ENCODE measurements at regions not wholly inside any gene's neighbourhood (a gene's known extent, or its start where the extent isn't known, plus 50 kb on each side); places are given as distances from the start of the nearest gene placed in this dataset.

- H3K4me3 Mint-ChIP-seq = no peak overlapping the region
- peaks cover 0 to 4% (median 0%) of the 10 kb centered on the region in 3 donors for H3K9me3 Mint-ChIP-seq
- H3K27ac Mint-ChIP-seq = no peak overlapping the region
- no peaks in the 10 kb centered on the region for H3K4me1 Mint-ChIP-seq
- H3K27me3 Mint-ChIP-seq = peaks cover 2% of the 10 kb centered on the region
- no peaks in the 10 kb centered on the region for H3K36me3 Mint-ChIP-seq
Observed at GRCh38 chr7:33712020-33712414, 193.3 kb upstream of the BMPER start.

GRCh38 chr7:33714208-33714607 lies 191.1 kb upstream of the BMPER start:
- peaks cover 0 to 4% (median 0%) of the 10 kb centered on the region in 3 donors for H3K9me3 Mint-ChIP-seq
- H3K27me3 Mint-ChIP-seq = peaks cover 2% of the 10 kb centered on the region
- no peaks in the 10 kb centered on the region for H3K4me1 Mint-ChIP-seq
- no peak overlapping the region for H3K4me3 Mint-ChIP-seq
- no peaks in the 10 kb centered on the region for H3K36me3 Mint-ChIP-seq
- no peak overlapping the region for H3K27ac Mint-ChIP-seq

- Mint-ChIP-seq H3K27me3 (peaks cover 2% of the 10 kb centered on the region), H3K27ac (no peak overlapping the region), H3K4me1 (no peaks in the 10 kb centered on the region), H3K4me3 (no peak overlapping the region), H3K36me3 (peaks cover 2% of the 10 kb centered on the region), H3K9me3 (peaks cover 2 to 4% (median 3%) of the 10 kb centered on the region in 3 donors)
Observed at GRCh38 chr7:33716581-33717477, 188.5 kb upstream of the BMPER start.

GRCh38 chr7:33719059-33719581 lies 186.2 kb upstream of the BMPER start:
- peaks cover 2% of the 10 kb centered on the region for H3K27me3 Mint-ChIP-seq
- peaks cover 2% of the 10 kb centered on the region for H3K36me3 Mint-ChIP-seq
- H3K4me1 Mint-ChIP-seq = no peaks in the 10 kb centered on the region
- H3K27ac Mint-ChIP-seq = no peak overlapping the region
- H3K4me3 Mint-ChIP-seq = no peak overlapping the region
- peaks cover 2 to 4% (median 3%) of the 10 kb centered on the region in 3 donors for H3K9me3 Mint-ChIP-seq

- Mint-ChIP-seq H3K36me3 (peaks cover 2% of the 10 kb centered on the region), H3K9me3 (peaks cover 2 to 3% (median 2%) of the 10 kb centered on the region in 3 donors), H3K27me3 (peaks cover 2% of the 10 kb centered on the region), H3K4me3 (no peak overlapping the region), H3K4me1 (no peaks in the 10 kb centered on the region), H3K27ac (no peak overlapping the region)
Observed at GRCh38 chr7:33720139-33720538, 185.2 kb upstream of the BMPER start.

- H3K27me3 Mint-ChIP-seq = peaks cover 2% of the 10 kb centered on the region
- H3K27ac Mint-ChIP-seq = no peak overlapping the region
- peaks cover 0 to 3% (median 2%) of the 10 kb centered on the region in 3 donors for H3K9me3 Mint-ChIP-seq
Observed at GRCh38 chr7:33720870-33721269, 184.5 kb upstream of the BMPER start.

GRCh38 chr7:33721895-33722294 lies 183.4 kb upstream of the BMPER start:
- H3K4me3 Mint-ChIP-seq = no peak overlapping the region
- H3K27me3 Mint-ChIP-seq = no peaks in the 10 kb centered on the region
- no peak overlapping the region for H3K27ac Mint-ChIP-seq
- no peaks in the 10 kb centered on the region for H3K4me1 Mint-ChIP-seq
- H3K36me3 Mint-ChIP-seq = peaks cover 6% of the 10 kb centered on the region
- peaks cover 0 to 3% (median 2%) of the 10 kb centered on the region in 3 donors for H3K9me3 Mint-ChIP-seq

More at GRCh38 chr7:33720870-33721269, 184.5 kb upstream of the BMPER start:
- H3K4me3 Mint-ChIP-seq = no peak overlapping the region
- no peaks in the 10 kb centered on the region for H3K4me1 Mint-ChIP-seq
- peaks cover 2% of the 10 kb centered on the region for H3K36me3 Mint-ChIP-seq

- Mint-ChIP-seq H3K4me1 (no peaks in the 10 kb centered on the region), H3K27ac (no peak overlapping the region), H3K4me3 (no peak overlapping the region), H3K36me3 (peaks cover 6% of the 10 kb centered on the region), H3K9me3 (peaks cover 0 to 3% (median 2%) of the 10 kb centered on the region in 3 donors), H3K27me3 (no peaks in the 10 kb centered on the region)
Observed at GRCh38 chr7:33722383-33723101, 182.8 kb upstream of the BMPER start.

GRCh38 chr7:33724201-33724600 lies 181.1 kb upstream of the BMPER start:
- Mint-ChIP-seq H3K27me3 (no peaks in the 10 kb centered on the region), H3K9me3 (peaks cover 0 to 3% (median 2%) of the 10 kb centered on the region in 3 donors), H3K36me3 (peaks cover 6% of the 10 kb centered on the region), H3K27ac (no peak overlapping the region), H3K4me3 (no peak overlapping the region), H3K4me1 (no peaks in the 10 kb centered on the region)

GRCh38 chr7:33725111-33726025 lies 180.0 kb upstream of the BMPER start:
- Mint-ChIP-seq H3K27me3 (no peaks in the 10 kb centered on the region), H3K36me3 (peaks cover 4% of the 10 kb centered on the region), H3K9me3 (peaks cover 0 to 5% (median 0%) of the 10 kb centered on the region in 3 donors), H3K4me3 (no peak overlapping the region), H3K27ac (no peak overlapping the region), H3K4me1 (no peaks in the 10 kb centered on the region)

- Mint-ChIP-seq H3K4me1 (no peaks in the 10 kb centered on the region), H3K4me3 (no peak overlapping the region), H3K27me3 (no peaks in the 10 kb centered on the region), H3K27ac (no peak overlapping the region), H3K9me3 (peaks cover 0 to 5% (median 3%) of the 10 kb centered on the region in 3 donors), H3K36me3 (peaks cover 5% of the 10 kb centered on the region)
Observed at GRCh38 chr7:33726582-33726981, 178.8 kb upstream of the BMPER start.

GRCh38 chr7:33727315-33727714 lies 178.0 kb upstream of the BMPER start:
- H3K27me3 Mint-ChIP-seq = no peaks in the 10 kb centered on the region
- no peak overlapping the region for H3K27ac Mint-ChIP-seq
- H3K4me1 Mint-ChIP-seq = no peaks in the 10 kb centered on the region
- H3K4me3 Mint-ChIP-seq = no peak overlapping the region
- H3K36me3 Mint-ChIP-seq = peaks cover 5% of the 10 kb centered on the region
- H3K9me3 Mint-ChIP-seq = peaks cover 0 to 5% (median 3%) of the 10 kb centered on the region in 3 donors

GRCh38 chr7:33728873-33729551 lies 176.3 kb upstream of the BMPER start:
- Mint-ChIP-seq H3K9me3 (peaks cover 0 to 5% (median 3%) of the 10 kb centered on the region in 3 donors), H3K36me3 (peaks cover 5% of the 10 kb centered on the region), H3K27me3 (no peaks in the 10 kb centered on the region), H3K27ac (no peak overlapping the region), H3K4me1 (no peaks in the 10 kb centered on the region), H3K4me3 (no peak overlapping the region)

GRCh38 chr7:33729726-33730125 lies 175.6 kb upstream of the BMPER start:
- no peaks in the 10 kb centered on the region for H3K4me1 Mint-ChIP-seq
- no peak overlapping the region for H3K4me3 Mint-ChIP-seq
- H3K27me3 Mint-ChIP-seq = no peaks in the 10 kb centered on the region
- no peak overlapping the region for H3K27ac Mint-ChIP-seq
- H3K36me3 Mint-ChIP-seq = peaks cover 5% of the 10 kb centered on the region
- H3K9me3 Mint-ChIP-seq = peaks cover 0 to 5% (median 3%) of the 10 kb centered on the region in 3 donors

All from IgD-negative memory B cell (primary cell).